Inflammatory macrophage (primary cell): ENCODE measurements at regions not wholly inside any gene's neighbourhood (a gene's known extent, or its start where the extent isn't known, plus 50 kb on each side); places are given as distances from the start of the nearest gene placed in this dataset.

Source experiments
- DNase-seq, 2 donors: peaks; one replicate each; pipeline ENCODE4 v3.0.0-alpha.2; 2020 to 2022

DNA sequence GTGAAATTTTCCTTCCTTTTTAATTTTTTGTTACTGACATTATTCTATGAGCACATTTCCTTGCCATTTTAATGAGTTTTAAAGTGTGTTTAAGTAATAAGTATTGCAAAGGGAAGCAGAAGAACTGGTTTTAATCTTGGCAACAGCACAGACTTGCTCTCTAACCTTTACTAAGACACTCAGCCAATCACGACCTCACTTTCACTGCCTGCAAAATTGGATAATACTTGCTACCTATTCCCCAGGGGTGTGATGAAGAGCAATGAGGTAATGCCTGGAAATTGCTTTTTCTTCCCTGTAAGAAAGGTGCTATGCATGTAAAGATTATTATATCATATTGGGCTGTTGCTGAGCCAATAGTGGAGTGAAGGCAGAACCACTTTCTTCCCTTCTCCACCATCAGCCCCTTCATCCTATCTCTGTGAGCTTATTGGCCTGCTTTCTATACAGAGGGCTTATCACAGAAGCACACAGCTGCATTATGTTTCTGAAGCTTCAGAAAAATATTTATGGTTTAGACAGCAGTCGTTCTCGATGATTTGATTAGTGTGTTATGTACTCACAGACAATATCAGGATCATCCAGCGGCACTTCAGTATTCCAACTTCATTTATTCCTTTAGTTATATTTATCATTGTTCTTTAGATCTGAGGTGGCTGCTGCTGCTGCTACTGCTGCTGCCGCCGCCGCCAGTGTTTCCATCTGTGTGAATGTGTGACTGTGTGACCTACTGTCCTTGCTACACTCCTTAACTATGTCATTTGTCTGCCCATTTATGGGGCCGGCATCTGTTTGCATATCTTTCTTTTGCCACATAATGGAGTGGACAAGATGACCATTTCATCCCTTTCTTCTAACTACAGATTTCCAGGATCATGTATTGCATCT is 255.1 kb downstream of the C4orf33 start:
- DNase-seq: no peak

DNA sequence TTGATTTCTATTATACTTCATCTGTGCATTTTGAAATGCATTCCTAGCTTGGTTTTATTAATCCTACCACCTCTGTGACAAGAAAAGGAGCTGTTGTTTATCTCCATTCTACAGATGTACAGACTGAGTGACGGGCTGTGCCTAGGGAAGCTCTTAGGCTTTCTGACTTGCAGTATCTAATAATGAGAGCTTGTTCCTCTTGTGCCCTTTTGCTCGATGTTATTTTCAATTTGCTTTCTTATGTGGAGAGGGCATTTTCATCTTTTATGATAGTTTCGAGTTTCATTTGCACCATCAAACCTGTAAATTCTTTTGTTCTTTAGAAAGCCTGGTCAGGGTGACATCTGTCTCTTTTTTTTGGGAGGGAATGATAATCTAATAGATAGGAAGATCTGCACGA is 256.5 kb downstream of the C4orf33 start:
- no peak for DNase-seq

DNA sequence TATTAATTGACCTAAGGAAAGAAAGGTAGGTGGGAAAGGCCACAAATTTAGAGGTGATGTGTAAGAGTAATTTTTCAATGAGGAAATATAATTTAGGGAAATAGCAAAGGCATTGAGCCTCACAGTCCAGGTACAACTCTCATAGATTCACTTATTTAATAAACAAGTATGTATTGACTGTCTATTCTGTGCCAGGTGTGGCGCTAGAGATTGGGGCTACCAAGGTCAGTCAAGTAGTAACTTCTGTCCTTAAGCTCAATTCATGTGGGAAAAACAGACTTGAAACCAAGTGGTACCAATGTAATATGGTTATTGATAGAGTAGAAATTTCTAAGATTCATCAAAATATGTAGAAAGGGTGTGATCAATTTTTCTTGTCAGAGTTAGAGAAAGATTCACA is 257.5 kb downstream of the C4orf33 start:
- DNase-seq: no peak

DNA sequence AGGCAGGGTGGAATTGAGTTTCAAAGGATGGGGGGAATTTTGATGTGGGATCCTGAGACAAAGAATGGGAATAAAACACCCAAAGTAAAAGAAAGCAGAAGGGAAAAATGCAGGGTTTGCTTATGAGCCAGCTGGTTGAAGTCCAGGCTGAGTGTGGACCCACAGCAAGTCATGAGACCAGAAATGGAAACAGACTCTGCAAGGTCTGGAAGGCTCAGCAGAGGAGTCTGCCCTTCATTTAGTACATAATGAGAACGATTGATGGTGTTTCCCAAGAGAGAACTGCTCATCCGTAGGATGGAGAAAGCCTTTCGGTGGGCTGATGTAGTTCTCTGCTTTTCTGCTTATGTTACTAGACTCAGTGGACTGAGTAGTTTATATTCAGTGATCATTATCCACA is 259.1 kb downstream of the C4orf33 start:
- DNase-seq: no peak

DNA sequence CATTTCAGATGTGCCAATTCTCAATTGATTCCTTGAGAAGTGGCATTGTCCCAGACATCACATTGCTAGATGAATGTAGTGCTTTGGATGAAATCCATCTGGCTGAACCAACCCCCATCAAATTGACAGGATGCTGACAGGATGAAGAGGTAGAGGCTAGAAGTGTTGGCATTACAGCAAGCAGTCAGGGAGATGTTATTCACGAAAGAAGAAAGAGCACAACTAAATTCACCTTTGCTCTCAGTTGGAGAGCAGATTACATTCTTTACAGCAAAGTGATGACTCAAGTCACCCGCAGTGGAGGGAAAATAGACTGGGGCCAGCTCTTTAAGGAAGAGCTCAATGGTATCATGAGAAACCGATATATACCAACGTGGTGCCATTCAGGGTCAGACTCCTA is 259.6 kb downstream of the C4orf33 start:
- DNase-seq: no peak

DNA sequence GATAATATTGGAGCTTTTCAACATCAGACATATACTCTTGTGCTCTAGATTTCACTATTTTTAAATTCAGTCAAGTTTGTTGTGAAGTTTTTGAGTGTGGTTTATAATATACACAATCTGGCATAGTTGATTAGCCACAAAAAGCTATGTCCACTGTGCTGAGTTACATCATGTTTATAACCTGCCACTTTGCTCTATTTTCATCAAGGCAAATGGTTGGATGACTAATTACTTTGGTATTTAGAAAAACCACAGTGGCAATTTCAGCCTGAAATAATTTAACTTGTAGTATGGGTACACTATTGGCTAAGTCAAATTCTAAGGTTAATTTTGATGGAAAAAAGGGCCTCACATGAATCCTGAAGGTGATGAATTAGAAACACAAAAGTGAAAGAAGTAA is 262.6 kb downstream of the C4orf33 start:
- no peak for DNase-seq

DNA sequence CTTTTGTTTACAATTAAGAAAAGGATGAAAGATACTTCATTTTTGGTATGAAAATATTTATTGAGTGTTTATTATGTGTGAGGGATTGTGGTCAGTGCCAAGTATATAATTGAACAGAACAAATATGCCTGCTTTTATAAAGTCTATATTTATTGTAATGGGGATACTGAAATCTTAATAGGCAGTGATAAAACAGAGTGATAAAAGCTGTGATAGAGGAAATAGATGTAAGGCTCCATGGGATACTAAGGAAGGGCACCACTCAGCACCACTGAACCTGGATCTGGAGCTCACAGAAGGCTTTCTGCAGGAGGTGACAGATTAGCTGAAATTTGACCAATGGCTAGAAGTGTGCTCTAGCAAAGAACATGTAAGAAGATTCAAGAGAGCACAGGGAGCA is 263.5 kb downstream of the C4orf33 start:
- DNase-seq: no peak

DNA sequence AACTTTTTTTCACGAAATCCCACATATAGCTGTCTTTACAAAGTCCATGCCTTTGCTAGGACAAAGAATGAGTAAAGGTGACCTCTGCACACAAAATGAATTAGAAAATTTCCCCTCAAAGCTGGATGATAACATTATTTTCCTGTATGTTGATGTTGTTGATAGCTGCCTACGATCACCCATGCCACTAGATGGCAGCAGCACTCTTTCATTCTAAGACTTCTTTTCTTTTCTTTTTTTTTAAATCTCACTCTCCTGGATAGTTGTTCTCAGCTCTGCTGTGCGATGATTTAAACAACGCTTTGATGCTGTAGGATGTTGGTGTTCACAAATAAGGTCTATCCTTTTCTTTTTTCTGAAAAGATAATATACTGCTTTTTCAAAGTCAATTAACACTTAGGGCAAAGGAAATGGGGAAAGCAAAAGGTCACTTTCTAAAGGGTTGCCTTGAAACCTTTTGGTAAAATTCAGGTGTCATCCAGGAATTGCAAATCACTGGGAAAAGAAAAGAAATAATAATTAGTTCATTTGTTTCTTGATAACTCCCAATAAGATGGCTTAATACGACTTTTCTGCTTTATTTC is 266.8 kb downstream of the C4orf33 start:
- peak; percentile 58 to 63 for DNase-seq

DNA sequence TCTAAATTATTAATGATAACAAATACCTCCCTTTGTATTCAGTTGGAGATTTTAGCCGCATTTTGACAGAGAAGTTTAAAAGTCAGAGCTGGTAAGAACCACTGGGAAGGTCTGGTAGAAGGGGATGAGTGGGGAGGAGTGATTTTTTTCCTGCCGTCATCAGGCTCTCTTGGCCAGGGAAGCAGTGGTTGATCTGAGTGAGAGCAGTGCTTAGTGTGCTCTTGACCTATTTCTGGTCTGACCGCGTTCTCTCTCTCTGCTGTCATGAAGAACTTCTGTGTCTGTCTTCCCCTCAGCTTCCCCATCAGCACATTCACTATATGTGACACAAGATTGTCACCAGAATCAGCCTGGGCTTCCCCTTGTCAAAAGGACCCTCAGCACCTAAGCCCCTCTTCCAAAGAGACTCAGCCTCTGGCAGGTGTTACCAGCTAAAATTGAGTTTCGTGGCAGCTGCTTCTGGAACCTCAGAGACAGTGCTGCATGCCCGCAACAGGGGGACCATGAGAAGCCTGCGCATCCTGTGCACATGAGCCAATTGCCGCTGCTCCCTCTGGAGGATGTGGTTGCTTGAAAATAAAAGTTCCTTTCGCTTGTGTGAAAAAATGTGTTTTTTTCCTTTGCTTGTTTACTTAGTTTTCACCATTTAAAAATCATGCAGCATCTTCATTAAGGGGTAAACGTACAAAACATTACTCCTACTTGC is 268.9 kb downstream of the C4orf33 start:
- DNase-seq: no peak

DNA sequence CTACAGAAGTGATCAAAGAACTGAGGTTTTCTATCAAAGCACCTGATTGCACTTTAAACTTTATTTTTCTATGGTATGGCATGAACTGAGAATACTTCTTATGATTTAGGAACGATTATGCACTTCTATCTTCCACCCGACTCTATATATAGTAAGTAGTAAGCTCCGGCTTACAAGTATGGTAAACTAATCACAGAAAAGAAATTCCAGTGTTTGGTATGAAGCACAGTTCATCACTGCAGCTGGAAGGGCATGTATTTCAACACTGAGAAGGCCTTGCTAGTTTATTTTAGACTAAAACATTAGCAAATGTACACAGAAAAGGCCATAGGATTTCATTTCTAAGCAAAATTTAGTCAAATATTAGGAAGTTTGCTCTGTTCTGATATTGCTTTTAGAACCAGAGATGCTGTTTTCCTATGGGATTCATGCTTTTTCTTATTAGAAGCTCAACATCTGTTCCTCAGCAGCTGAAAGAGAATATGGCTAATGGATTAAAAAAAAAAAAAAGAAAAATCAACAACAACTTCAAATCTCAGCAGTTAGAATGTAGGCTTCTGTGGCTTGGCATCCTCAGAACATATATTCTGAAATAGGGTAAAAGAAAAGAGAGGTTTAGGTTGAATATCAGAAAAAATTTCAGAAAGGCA is 273.5 kb downstream of the C4orf33 start:
- no peak for DNase-seq

DNA sequence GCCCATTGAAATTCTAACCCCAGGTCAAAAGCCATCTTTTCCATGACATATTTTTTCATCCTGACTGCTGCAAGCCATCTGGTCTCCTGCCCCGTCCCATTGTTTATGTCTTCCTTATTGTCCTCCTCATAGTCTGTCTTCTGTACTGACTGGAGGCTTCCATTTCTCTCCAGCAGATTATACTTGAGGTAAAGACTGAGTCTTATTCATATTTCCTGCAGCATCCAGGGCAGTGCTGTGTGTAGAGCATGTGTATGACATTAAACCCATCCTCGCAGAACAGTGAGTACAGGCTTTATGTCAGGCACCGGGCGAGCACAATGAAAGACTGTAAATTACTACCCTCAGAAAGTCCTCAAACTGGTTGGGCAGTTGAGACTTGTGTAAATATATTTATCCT is 275.1 kb downstream of the C4orf33 start:
- DNase-seq: no peak

DNA sequence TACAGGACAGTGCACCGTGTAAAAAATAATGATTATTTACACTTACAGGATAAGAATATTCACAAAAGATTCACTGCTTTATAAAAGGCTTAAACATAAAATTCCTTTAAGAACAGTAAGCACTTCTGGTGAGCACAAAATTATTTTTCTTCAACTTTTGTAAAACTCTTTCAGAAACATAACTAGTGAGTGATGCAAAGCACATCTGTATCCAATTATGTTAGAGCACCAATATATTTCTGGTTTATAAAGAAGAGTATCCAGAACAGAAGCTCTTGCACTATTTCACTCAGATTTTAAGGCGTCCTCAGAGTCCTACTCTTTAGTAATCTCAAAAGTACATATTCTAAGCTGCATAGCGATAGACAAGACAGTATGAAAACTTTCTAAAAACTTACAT is 276.0 kb downstream of the C4orf33 start:
- no peak for DNase-seq

DNA sequence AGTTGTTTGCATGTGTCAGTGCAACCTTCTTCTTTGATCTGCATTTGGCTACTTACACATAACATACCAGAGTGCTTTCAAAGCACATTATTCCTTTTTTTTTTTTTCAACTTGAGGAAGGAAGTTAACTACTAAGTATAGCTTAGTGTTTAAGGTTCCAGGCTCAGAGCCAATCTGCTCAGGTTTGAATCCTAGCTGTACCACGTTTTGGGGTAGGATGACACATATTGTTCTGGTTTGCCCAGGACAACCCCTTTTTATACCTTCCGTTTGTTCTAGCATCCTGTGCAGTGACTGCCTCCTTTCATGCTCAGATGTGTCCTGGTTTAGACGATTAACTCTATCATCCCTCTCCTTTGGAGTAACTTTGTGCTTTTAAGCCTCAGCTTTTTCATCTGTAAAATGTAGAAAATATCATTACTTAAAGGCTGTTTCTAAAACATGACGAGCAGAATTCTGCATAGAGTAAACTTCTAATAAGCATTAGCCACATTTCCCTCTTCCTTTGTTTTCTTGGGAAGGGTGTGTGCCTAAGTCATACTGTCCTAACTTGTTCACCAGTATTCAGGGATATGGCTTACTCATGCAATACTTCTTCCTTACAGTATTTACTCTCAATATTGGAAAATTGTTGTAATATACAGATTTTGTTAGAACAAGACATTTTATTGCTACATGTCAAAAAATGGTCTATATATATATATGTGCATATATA is 281.3 kb downstream of the C4orf33 start:
- DNase-seq: no peak

DNA sequence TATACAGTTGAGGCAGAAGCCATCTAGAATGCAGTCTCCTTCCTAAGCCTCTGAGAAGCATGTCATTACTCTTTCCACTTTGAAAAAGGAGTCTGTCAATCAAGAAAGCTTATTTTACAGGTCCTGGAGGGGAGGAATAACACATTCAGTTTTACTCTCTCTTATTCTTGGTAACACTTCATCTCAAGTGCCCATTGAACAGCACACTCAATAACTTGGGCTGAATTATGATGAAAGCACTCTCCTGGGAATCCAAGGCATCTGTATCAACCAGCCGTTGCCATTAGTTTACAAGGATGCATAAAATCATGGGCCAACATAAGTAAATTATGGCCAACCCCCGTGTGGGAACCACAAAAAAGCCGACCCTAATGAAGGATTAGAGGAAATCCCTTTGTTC is 282.4 kb downstream of the C4orf33 start:
- DNase-seq: no peak

DNA sequence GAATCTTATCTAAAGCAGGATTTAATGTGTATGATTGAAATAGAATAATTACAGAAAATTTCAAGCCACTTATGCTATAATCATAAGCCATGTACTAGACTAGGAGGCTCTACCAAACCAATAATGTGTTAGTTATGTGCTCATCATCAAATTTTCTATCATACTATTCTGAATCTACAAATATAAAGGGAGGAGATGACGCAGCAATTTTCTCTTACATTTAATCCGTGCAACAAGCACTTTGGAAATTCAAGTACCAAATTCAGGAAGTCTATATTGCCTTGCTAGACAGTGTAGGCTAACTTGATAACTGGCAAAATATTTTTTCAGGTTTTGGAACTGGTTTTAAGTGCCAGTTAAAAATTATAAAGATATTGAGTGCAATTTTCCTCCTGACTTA is 283.5 kb downstream of the C4orf33 start:
- DNase-seq: no peak

DNA sequence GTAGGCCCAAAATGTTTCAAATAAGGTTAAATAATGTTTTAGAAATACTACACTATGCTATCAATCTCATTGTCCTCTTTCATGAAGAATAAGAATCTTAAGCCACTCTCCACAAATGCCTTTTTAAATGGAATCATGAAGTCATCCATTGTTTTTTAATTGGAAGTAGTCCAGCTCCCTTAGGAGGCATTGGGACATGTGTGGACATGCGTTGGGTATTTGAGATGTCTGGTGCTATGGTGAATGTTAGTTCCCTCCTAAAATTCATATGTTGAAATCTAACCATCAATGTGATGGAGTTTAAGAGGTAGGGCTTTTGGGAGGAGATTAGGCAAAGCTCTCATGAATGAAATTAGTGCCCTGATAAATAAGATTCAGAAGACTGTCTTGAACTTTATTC is 289.0 kb downstream of the C4orf33 start:
- DNase-seq: no peak

DNA sequence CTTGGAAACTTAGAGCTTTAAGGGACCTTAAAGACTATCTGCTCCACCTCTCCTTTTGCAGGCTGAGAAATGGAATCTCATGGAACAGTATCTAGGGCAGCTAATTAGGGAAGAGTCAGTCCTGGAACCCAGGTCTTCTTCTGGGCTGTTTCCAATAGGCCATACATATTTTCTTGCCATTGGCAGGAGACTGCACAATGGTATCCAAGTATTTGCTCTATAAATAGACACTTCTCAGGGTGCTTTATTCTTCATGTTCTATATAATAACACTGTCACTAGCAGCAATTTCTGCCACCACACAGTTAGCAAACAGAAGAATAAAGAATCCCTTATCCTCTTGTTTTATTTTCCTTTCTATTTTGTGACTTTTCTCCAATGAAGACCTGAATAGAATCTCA is 291.7 kb downstream of the C4orf33 start:
- no peak for DNase-seq

DNA sequence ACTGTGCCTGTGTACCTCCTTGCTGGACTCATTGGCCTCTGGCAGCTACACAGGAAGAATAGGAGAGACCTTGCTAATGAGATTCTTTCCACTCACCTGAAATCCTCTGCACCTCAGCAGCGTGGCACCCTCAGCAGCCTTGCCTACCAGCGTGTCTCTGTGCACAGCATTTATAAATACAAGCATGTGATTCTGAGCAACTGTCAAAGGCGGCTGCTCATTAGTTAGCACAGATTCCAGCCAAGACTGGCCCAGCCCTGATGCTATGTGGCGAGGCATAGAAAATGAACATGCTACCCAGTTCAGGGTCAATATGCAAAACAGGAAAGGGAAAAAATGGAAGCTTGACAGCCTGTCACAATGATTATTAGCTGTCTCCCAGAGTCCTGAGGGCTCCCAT is 298.0 kb downstream of the C4orf33 start:
- no peak for DNase-seq

DNA sequence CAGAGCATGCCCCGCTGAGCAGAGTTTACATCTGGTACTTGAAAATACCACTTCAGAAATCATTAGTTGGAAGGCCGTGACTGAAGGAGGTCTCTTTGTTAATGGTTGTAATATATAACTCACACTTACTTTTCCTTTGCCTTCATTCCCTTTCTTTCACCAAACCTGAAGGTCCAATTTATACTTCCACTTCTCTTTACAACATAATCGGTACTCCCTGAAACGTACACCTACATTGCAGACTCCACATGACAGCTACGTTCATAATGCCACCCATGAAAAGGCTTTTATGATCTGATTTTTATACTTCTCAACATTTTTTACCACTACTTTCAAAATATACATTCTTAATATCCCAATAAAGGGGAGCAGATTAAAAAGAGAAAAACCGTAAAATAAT is 298.7 kb downstream of the C4orf33 start:
- DNase-seq: no peak

DNA sequence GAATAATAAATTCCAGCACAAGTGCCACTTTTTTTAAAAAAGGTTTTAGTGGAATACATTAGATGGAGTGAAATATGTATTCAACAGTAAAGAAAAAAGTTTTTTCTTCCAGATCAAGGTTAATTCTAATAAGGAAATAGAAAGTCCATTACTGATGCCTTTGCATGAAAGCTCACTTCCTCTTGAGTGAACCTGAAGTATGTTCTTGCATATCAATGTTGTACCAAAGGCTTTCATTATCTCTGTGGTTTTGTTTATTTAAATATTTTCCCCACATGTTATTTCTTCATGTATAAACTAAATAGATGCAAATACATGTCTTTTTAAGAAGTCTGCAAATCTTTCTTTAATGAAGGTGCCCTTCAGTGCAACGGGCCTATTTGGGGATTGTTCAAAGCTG is 307.9 kb downstream of the C4orf33 start:
- no peak for DNase-seq

DNA sequence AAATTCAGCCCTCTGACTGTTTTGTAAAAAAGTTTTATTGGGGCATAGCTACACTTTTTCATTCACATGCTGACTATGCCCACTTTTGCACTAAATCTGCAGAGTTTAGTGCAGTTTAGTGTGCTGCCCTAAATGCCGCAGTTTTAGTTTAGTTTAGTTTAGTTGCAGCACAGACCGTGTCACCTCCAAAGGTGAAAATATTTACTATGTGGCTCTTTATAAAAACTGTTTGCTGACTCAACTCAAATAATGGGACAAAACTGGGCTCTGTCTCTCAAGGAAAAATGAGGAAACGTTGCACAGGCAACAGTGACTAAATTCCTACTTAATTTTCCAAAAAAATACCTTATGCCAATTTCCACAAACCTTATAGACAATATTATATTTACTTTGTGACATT is 314.2 kb downstream of the C4orf33 start:
- no peak for DNase-seq

DNA sequence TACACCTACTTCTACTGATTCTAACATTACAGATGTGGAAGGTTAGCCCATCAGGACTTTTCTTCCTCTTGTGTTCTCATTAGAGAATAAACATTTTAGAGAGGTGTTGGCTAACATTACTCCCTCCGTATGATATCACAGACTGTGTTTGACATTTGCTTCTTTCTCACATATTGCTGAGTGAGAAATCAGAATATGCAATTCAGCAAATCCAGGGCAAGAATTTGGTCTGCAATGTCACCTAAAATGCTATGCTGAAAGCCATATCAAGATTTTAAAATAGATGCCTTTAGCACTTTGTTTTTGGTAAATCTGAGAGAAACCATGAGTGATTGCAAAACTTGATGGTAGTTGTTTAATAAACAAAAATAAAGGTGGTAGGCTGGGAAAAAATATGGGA is 319.1 kb downstream of the C4orf33 start:
- no peak for DNase-seq

DNA sequence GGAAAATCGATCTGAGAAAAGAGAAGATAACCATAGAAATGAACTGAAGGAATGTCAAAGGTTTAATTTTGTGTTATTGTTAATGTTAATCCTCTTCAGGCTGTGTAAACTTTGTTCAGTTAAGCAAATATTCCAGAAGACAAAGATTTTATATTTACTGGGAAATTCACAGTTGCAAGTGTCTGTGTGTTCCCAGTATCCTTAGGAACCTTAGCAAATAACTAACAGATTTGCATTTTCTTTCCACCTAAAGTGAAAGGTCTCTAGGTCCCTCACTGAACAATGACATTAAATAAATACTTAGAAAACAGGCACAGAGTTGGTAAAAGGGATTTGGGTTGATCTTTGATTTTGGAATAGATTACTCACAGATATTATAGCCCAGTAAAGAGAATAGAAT is 324.7 kb downstream of the C4orf33 start:
- no peak for DNase-seq
